Neural progenitor cell (in vitro differentiated cells): ENCODE measurements at regions not wholly inside any gene's neighbourhood (a gene's known extent, or its start where the extent isn't known, plus 50 kb on each side); places are given as distances from the start of the nearest gene placed in this dataset.

Source experiments
- EZH2 ChIP-seq: fragments of 200-600 bp; sonication (generic); IDR thresholded peaks from 2 replicates; pipeline ENCODE4 v1.6.1; 2017; ENCODE audit warnings: antibody characterized with exemption, mild to moderate bottlenecking, moderate library complexity
- TF ChIP-seq, protein P1 (sequence below): fragments of 200-600 bp; sonication (generic); IDR thresholded peaks from 2 replicates; pipeline ENCODE4 v1.5.1; 2017; ENCODE audit warnings: antibody characterized with exemption, mild to moderate bottlenecking

DNA sequence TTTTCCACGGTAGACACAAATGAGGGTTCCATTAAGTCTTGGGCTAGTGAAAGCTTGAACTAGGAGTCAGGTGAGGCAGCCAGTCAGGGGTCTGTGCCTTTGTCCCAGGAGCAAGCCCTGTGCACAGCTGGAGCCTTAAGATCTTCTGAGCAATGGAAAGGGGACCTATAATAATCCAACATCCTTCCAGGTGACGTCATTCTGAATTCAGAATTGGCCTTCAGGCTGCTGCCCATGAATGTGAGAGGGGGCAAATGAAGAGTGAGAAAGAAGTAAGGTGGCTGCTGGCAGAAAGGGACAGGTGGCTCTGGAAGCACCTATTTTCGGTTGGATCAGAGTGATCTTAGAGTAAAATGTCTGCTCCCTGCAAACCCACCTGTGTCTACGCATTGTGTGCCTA, 488.1 kb upstream of the CDH5 start:
- TF ChIP-seq, protein P1, sequence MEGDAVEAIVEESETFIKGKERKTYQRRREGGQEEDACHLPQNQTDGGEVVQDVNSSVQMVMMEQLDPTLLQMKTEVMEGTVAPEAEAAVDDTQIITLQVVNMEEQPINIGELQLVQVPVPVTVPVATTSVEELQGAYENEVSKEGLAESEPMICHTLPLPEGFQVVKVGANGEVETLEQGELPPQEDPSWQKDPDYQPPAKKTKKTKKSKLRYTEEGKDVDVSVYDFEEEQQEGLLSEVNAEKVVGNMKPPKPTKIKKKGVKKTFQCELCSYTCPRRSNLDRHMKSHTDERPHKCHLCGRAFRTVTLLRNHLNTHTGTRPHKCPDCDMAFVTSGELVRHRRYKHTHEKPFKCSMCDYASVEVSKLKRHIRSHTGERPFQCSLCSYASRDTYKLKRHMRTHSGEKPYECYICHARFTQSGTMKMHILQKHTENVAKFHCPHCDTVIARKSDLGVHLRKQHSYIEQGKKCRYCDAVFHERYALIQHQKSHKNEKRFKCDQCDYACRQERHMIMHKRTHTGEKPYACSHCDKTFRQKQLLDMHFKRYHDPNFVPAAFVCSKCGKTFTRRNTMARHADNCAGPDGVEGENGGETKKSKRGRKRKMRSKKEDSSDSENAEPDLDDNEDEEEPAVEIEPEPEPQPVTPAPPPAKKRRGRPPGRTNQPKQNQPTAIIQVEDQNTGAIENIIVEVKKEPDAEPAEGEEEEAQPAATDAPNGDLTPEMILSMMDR = no peak
- no peak for TF ChIP-seq EZH2
